BJ (cell line): ENCODE measurements at regions not wholly inside any gene's neighbourhood (a gene's known extent, or its start where the extent isn't known, plus 50 kb on each side); places are given as distances from the start of the nearest gene placed in this dataset.
"Not testable (repeated sequence)": the region's sequence is repeated elsewhere in the genome, so short reads cannot be mapped to it uniquely, and the experiment has no call there.

ENCODE experiments used
- CTCF ChIA-PET: fragments of 350-600 bp; formaldehyde crosslinking; extraction: SDS; loops from one replicate; lab custom pipeline; 2021; ENCODE audit warnings: antibody characterized with exemption, inconsistent platforms; lab: Yijun Ruan, JAX
- POLR2A ChIA-PET: fragments of 300-600 bp; sonication (Branson Sonifier 250); formaldehyde crosslinking; extraction: SDS; loops from one replicate; lab custom pipeline; 2021; ENCODE audit warnings: antibody characterized with exemption; lab: Charles Lee
- DNase-seq: peaks from one replicate; pipeline ENCODE4 v3.0.0-alpha.2; 2011; ENCODE audit warnings: low read depth
- H3K27me3 ChIP-seq: 2 replicates; pipeline ENCODE4 v1.6.0; 2011; ENCODE audit warnings: low read length; ENCODE audit not compliant: control insufficient read depth, insufficient read depth
- H3K36me3 ChIP-seq: 2 replicates; pipeline ENCODE4 v1.5.1; 2011; ENCODE audit warnings: low read length; ENCODE audit not compliant: control insufficient read depth, insufficient read depth
- H3K4me3 ChIP-seq: 2 replicates; pipeline ENCODE4 v1.5.1; 2011; ENCODE audit warnings: low read depth, mild to moderate bottlenecking, control low read depth, low read length
- CTCF ChIP-seq: IDR thresholded peaks from 2 replicates; pipeline ENCODE4 v1.5.1; 2011; ENCODE audit warnings: low read depth, mild to moderate bottlenecking, control low read depth, inconsistent platforms, low read length, moderate library complexity; ENCODE audit not compliant: insufficient read depth

GRCh38 chr4:64903986-64904385 is 494.7 kb upstream of the TECRL start:
- TF ChIP-seq CTCF: no peak
- POLR2A ChIA-PET: no interaction called here
- CTCF ChIA-PET: no interaction called here
- Histone ChIP-seq H3K4me3 (no peak overlapping the region), H3K36me3 (no peaks in the 10 kb centered on the region), H3K27me3 (no peaks in the 10 kb centered on the region)
- DNase-seq: no peak

GRCh38 chr4:64899563-64899962 is 490.3 kb upstream of the TECRL start:
- POLR2A ChIA-PET: no interaction called here
- Histone ChIP-seq H3K27me3 (no peaks in the 10 kb centered on the region), H3K36me3 (no peaks in the 10 kb centered on the region), H3K4me3 (no peak overlapping the region)
- no peak for TF ChIP-seq CTCF
- DNase-seq: no peak
- CTCF ChIA-PET: no interaction called here

- CTCF ChIA-PET, POLR2A ChIA-PET, H3K27me3 ChIP-seq: not testable (repeated sequence)
Measured at GRCh38 chr4:64899030-64899429, 489.8 kb upstream of the TECRL start.

GRCh38 chr4:64897683-64898082 is 488.4 kb upstream of the TECRL start:
- TF ChIP-seq CTCF: no peak
- Histone ChIP-seq H3K4me3 (no peak overlapping the region), H3K36me3 (no peaks in the 10 kb centered on the region), H3K27me3 (no peaks in the 10 kb centered on the region)
- ChIA-PET CTCF (no interaction called here), POLR2A (no interaction called here)
- no peak for DNase-seq

More at GRCh38 chr4:64899030-64899429, 489.8 kb upstream of the TECRL start:
- DNase-seq, H3K4me3 ChIP-seq, H3K36me3 ChIP-seq: not testable (repeated sequence)

GRCh38 chr4:64895031-64895430 is 485.8 kb upstream of the TECRL start:
- no peak for TF ChIP-seq CTCF
- H3K4me3 ChIP-seq: no peak overlapping the region
- no peak for DNase-seq
- no peaks in the 10 kb centered on the region for H3K36me3 ChIP-seq
- CTCF ChIA-PET: no interaction called here
- H3K27me3 ChIP-seq: no peaks in the 10 kb centered on the region
- POLR2A ChIA-PET: no interaction called here

- no peak for TF ChIP-seq CTCF
- ChIA-PET POLR2A (no interaction called here), CTCF (no interaction called here)
- no peak for DNase-seq
- Histone ChIP-seq H3K36me3 (no peaks in the 10 kb centered on the region), H3K4me3 (no peak overlapping the region), H3K27me3 (no peaks in the 10 kb centered on the region)
Measured at GRCh38 chr4:64893205-64893604, 484.0 kb upstream of the TECRL start.
